ENCODE measurements at regions not wholly inside any gene's neighbourhood (a gene's known extent, or its start where the extent isn't known, plus 50 kb on each side); places are given as distances from the start of the nearest gene placed in this dataset.

GRCh38 chr3:116811754-116812153 is 102.2 kb downstream of the TUSC7 start:
- TF ChIP-seq CTCF (IDR thresholded peaks at IDR 0.05; ENCODE audit: borderline replicate concordance, extremely low read depth, low read length, poor library complexity, severe bottlenecking) (no peak), EZH2 (IDR thresholded peaks at IDR 0.05; ENCODE audit: borderline replicate concordance, low read depth, low read length, severe bottlenecking) (no peak)
